GM21515 (cell line): ENCODE measurements at regions not wholly inside any gene's neighbourhood (a gene's known extent, or its start where the extent isn't known, plus 50 kb on each side); places are given as distances from the start of the nearest gene placed in this dataset.

Experiments
- ATAC-seq: cut with Tn5 transposase; IDR thresholded peaks from one replicate; pipeline ENCODE4 v1.9.1; 2021; ENCODE audit not compliant: unreplicated experiment

DNA sequence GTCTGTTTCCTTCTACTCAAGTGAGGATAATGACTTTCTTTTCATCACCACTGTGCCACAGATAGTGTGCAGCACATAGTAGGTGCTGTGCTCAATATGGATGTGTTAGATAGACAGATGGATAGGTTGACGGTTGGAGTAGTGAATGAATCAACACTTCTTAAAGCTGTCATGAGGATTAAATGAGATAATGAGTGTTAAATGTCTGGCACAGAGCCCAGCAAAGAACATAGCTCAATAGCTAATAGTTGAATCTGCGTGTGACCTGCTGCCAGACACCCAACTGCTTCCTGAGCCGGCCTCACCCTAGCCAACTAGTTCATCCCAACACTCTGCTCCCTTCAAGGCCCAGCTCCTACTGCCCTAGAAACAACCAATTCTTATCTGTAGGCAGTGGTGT is 67.7 kb upstream of the PJA1 start:
- ATAC-seq: no peak

- no peak for ATAC-seq
Measured at GRCh38 chrX:69231903-69232302, 66.7 kb upstream of the PJA1 start.

DNA sequence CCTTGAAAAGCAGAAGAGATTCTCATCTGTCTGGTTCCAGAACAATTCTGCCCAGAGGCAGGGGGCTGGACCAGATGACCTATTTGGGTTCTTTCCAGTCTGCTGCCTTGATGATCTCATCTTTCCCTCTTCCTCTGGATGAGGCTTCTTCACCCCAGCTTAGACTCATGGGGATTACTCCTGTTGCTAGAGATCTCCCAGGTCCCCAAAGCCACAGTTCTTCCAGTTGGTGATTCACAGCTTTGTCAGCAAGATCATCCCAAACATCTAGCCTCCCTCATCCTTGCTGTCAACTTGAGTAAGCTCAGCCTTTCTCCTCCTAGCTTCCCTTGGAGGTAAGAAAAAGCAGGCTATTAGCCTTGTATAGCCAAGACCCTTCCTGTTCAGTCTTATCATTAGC is 64.2 kb upstream of the PJA1 start:
- ATAC-seq: no peak

- ATAC-seq: no peak
Measured at GRCh38 chrX:69228732-69229131, 63.5 kb upstream of the PJA1 start.

- ATAC-seq: no peak
Measured at GRCh38 chrX:69226459-69227158, 61.4 kb upstream of the PJA1 start.

- no peak for ATAC-seq
Measured at GRCh38 chrX:69222103-69223090, 57.1 kb upstream of the PJA1 start.

GRCh38 chrX:69221239-69222102 is 56.2 kb upstream of the PJA1 start:
- no peak for ATAC-seq

- ATAC-seq: no peak
Measured at GRCh38 chrX:69218407-69218997, 53.2 kb upstream of the PJA1 start.

- no peak for ATAC-seq
Measured at GRCh38 chrX:69216911-69217310, 51.7 kb upstream of the PJA1 start.

- no peak for ATAC-seq
Measured at GRCh38 chrX:69216446-69216845, 51.2 kb upstream of the PJA1 start.

DNA sequence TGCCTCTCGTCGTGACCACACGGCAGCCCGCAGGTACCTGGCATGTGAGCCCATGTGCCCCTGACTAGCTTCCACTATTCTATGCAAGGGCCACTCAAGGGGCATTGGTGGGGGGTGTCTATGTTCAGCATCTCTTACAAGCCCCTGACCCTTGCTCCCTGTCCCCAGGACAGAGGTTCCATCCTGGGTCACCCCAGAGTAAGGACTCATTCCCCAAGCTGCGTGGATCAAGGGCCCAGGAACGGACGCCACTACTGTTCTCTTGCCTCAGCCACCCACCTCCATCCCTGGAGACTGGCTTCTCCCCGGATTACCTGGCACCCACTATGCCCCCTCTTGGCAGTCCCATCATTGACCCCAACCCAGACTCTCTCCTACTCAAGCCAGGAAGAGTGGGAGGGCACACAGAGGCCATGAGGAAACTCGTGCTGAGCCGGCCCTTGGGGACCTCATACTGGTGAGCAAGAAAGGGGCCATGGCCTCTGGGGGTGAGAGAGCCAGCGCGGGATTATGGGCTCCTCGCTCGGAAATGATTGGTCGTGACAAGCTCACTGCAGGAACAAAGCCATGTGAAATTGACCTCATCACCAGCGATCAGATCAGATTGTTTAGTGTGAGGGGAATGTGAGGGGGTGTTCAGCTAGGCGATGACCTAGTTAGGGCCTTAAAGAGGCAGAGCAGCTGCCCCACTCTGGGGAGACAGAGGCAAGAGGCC is 50.1 kb upstream of the PJA1 start:
- ATAC-seq: no peak
